HG02973 (cell line): ENCODE measurements at regions not wholly inside any gene's neighbourhood (a gene's known extent, or its start where the extent isn't known, plus 50 kb on each side); places are given as distances from the start of the nearest gene placed in this dataset.
"Not testable (repeated sequence)": the region's sequence is repeated elsewhere in the genome, so short reads cannot be mapped to it uniquely, and the experiment has no call there.

Experiments used
- ATAC-seq: cut with Tn5 transposase; IDR thresholded peaks from one replicate; pipeline ENCODE4 v1.9.1; 2021; ENCODE audit warnings: moderate library complexity; ENCODE audit not compliant: unreplicated experiment

- ATAC-seq, result no peak
Measured at GRCh38 chr3:75118779-75119178, 504.3 kb upstream of the CNTN3 start.

GRCh38 chr3:75126556-75126955 lies 512.1 kb upstream of the CNTN3 start:
- ATAC-seq, result no peak

- no peak for ATAC-seq
Measured at GRCh38 chr3:75129101-75129500, 514.6 kb upstream of the CNTN3 start.

- ATAC-seq, result no peak
Measured at GRCh38 chr3:75136100-75136897, 521.8 kb upstream of the CNTN3 start.

GRCh38 chr3:75138345-75138744 lies 523.9 kb upstream of the CNTN3 start:
- no peak for ATAC-seq

GRCh38 chr3:75140904-75141615 lies 523.1 kb upstream of the FRG2C start:
- ATAC-seq, result no peak

GRCh38 chr3:75144406-75144805 lies 519.7 kb upstream of the FRG2C start:
- ATAC-seq, result no peak

- ATAC-seq, result no peak
Measured at GRCh38 chr3:75171630-75172230, 492.4 kb upstream of the FRG2C start.

- no peak for ATAC-seq
Measured at GRCh38 chr3:75176937-75177336, 487.2 kb upstream of the FRG2C start.

GRCh38 chr3:75180235-75180944 lies 483.7 kb upstream of the FRG2C start:
- no peak for ATAC-seq

GRCh38 chr3:75180945-75181298 lies 483.2 kb upstream of the FRG2C start:
- ATAC-seq, result no peak

GRCh38 chr3:75188962-75189361 lies 475.2 kb upstream of the FRG2C start:
- no peak for ATAC-seq

- ATAC-seq, result peak; percentile 63
Measured at GRCh38 chr3:75192146-75192616, 471.9 kb upstream of the FRG2C start.

GRCh38 chr3:75193797-75194196 lies 470.3 kb upstream of the FRG2C start:
- ATAC-seq, result no peak

GRCh38 chr3:75214332-75214731 lies 449.8 kb upstream of the FRG2C start:
- not testable (repeated sequence) for ATAC-seq

- ATAC-seq, result no peak
Measured at GRCh38 chr3:75218577-75218976, 445.6 kb upstream of the FRG2C start.

- no peak for ATAC-seq
Measured at GRCh38 chr3:75220932-75221331, 443.2 kb upstream of the FRG2C start.

GRCh38 chr3:75224412-75224811 lies 439.7 kb upstream of the FRG2C start:
- ATAC-seq, result no peak

GRCh38 chr3:75232216-75232615 lies 431.9 kb upstream of the FRG2C start:
- no peak for ATAC-seq

- ATAC-seq, result no peak
Measured at GRCh38 chr3:75235631-75236030, 428.5 kb upstream of the FRG2C start.

- ATAC-seq, result no peak
Measured at GRCh38 chr3:75237053-75237452, 427.1 kb upstream of the FRG2C start.
